ENCODE measurements at regions not wholly inside any gene's neighbourhood (a gene's known extent, or its start where the extent isn't known, plus 50 kb on each side); places are given as distances from the start of the nearest gene placed in this dataset.
"Not testable (repeated sequence)": the region's sequence is repeated elsewhere in the genome, so short reads cannot be mapped to it uniquely, and the experiment has no call there.

DNA sequence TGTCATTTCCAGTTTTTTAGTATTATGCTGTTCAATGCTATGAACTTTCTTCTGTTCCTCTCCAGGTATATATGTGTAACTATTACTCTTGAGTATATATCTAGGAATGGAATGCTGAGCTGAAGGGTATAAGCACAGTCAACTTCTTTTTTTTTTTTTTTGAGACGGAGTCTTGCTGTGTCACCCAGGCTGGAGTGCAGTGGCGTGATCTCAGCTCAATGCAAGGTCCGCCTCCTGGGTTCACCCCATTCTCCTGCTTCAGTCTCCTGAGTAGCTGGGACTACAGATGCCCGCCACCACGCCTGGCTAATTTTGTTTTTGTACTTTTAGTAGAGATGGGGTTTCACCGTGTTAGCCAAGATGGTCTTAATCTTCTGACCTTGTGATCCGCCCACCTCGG is 110.5 kb downstream of the DACT1 start:
- H3K4me3 ChIP-seq (ENCODE audit: low read length); H3K27me3 ChIP-seq (ENCODE audit: control insufficient read depth, insufficient read depth, low read length); H3K9ac ChIP-seq (ENCODE audit: low read length); H3K27ac ChIP-seq (ENCODE audit: low read depth, low read length); H3K36me3 ChIP-seq (ENCODE audit: control insufficient read depth, insufficient read depth, low read length): not testable (repeated sequence)
- H3K4me1 ChIP-seq (ENCODE audit: control insufficient read depth, insufficient read depth, low read length), result peaks cover 12% of the 10 kb centered on the region

- Histone ChIP-seq H3K9ac (ENCODE audit: low read length) (no peak overlapping the region), H3K27ac (ENCODE audit: low read depth, low read length) (no peak overlapping the region), H3K4me3 (ENCODE audit: low read length) (peak overlapping the region; percentile 12), H3K27me3 (ENCODE audit: control insufficient read depth, insufficient read depth, low read length) (no peaks in the 10 kb centered on the region), H3K4me1 (ENCODE audit: control insufficient read depth, insufficient read depth, low read length) (peaks cover 12% of the 10 kb centered on the region), H3K36me3 (ENCODE audit: control insufficient read depth, insufficient read depth, low read length) (no peaks in the 10 kb centered on the region)
Observed at GRCh38 chr14:58749066-58749669, 111.4 kb downstream of the DACT1 start.

DNA sequence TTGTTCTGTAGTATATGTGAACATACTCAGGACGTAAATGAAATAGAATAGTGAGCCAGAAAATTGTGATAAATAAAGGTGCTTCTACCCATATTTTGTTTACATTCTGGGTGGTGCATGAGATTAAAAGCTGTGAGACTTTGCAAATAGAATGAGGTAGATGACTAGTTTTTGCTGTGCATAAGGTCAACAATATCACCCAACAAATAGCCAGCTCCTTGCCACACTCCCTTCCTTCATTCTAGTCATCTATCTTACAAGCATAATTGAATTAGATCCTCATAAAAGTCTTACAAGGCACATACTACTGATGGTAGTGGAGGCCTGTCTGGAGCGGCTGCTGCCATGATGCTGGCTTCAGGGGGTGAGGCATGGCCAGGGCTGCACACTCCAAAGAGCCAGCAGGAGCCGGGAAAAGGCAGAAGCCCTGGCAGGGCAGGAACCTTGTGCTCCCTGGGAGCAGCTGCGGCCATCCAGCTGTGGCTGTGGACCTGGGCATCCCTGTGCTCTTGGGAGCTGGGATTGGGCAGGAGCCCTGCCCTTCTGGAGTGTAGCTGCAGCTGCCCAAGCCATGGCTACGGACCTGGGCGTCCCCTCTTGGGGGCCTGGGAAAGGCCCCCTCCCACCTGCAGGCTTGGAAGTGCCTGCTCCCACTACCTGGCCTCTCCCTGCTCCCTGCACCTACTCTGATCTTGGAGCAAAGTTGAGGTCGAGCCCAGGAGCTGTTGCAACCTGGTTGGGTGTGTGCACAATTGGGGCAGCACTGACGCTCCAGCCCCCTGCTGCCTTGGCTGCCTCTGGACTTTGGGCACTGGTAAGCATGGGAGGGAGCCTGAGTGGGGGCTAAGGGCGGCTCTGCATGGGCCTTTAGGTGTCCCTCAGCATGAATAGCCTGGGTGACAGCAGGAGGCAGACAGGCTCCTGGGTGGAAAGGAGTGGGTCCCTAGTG is 112.8 kb downstream of the DACT1 start:
- H3K27ac ChIP-seq (ENCODE audit: low read depth, low read length), result no peak overlapping the region
- H3K27me3 ChIP-seq (ENCODE audit: control insufficient read depth, insufficient read depth, low read length), result no peaks in the 10 kb centered on the region
- H3K4me3 ChIP-seq (ENCODE audit: low read length), result no peak overlapping the region
- no peak overlapping the region for H3K9ac ChIP-seq (ENCODE audit: low read length)
- H3K4me1 ChIP-seq (ENCODE audit: control insufficient read depth, insufficient read depth, low read length), result peaks cover 12% of the 10 kb centered on the region
- no peaks in the 10 kb centered on the region for H3K36me3 ChIP-seq (ENCODE audit: control insufficient read depth, insufficient read depth, low read length)

DNA sequence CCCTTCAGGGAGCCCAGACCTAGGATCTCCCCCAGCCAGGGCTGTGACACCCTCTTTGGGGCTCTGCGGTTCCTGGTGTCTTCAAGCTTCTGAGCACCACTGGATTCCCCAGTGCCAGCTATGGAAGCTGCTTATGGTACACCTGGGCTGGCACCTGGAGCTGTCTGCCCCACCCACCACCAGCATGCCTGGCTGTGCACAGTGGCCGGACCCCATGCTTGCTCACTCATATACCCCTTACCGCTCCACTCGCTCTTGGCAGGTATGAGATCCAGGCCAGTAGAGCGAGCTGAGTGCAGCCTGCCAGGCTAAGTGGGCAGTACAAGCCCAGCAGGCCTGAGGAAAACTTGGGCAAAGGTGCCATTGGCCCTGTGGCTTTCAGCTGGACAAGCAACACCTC is 114.0 kb downstream of the DACT1 start:
- H3K27ac ChIP-seq (ENCODE audit: low read depth, low read length), result no peak overlapping the region

DNA sequence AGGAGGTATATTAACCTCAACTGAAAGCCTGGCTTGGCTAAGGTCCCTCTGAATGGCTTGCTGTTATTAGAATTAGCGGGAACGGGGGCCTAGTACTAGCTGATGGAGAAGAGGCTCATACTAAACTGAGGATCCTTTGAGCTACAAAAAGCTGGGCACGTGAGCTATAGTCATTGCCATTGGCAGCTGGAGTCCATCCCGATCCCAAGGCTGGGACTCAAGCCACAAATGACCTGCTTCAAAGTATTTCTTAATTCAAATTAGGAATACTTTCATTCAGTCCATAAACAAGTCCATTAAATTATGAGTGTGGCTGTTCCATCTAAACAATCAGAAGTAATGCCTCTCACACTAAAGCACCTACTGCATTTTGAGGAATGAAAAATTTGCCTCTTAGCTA is 114.5 kb downstream of the DACT1 start:
- Histone ChIP-seq H3K36me3 (ENCODE audit: control insufficient read depth, insufficient read depth, low read length) (no peaks in the 10 kb centered on the region), H3K27me3 (ENCODE audit: control insufficient read depth, insufficient read depth, low read length) (no peaks in the 10 kb centered on the region), H3K27ac (ENCODE audit: low read depth, low read length) (no peak overlapping the region), H3K4me1 (ENCODE audit: control insufficient read depth, insufficient read depth, low read length) (peaks cover 12% of the 10 kb centered on the region), H3K4me3 (ENCODE audit: low read length) (no peak overlapping the region), H3K9ac (ENCODE audit: low read length) (no peak overlapping the region)

More for the DNA sequence above, 114.0 kb downstream of the DACT1 start:
- Histone ChIP-seq H3K9ac (ENCODE audit: low read length) (no peak overlapping the region), H3K4me3 (ENCODE audit: low read length) (no peak overlapping the region), H3K36me3 (ENCODE audit: control insufficient read depth, insufficient read depth, low read length) (no peaks in the 10 kb centered on the region), H3K27me3 (ENCODE audit: control insufficient read depth, insufficient read depth, low read length) (no peaks in the 10 kb centered on the region), H3K4me1 (ENCODE audit: control insufficient read depth, insufficient read depth, low read length) (peaks cover 12% of the 10 kb centered on the region)

DNA sequence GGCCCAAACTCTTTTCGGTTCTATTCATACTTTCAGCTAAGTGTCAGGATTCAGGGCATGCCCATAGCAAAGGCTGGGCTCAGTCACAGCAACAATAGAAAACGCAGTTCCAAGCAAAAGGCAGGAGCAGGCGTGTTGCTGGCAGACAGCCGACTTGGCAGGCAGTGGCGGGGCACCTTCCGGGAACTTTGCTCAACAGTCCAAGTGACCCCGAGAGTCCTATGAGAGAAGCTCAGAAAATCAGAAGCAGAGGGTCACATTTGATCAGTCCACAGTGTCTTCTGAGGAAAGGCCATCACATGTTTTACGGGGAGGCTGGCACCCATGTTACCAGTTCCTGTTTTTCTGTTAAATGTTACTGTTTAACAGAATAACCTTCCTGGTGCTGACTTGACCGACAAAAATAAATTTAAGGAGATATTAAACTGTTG is 115.0 kb downstream of the DACT1 start:
- Histone ChIP-seq H3K27me3 (ENCODE audit: control insufficient read depth, insufficient read depth, low read length) (no peaks in the 10 kb centered on the region), H3K27ac (ENCODE audit: low read depth, low read length) (no peak overlapping the region), H3K4me1 (ENCODE audit: control insufficient read depth, insufficient read depth, low read length) (peaks cover 12% of the 10 kb centered on the region), H3K4me3 (ENCODE audit: low read length) (no peak overlapping the region), H3K36me3 (ENCODE audit: control insufficient read depth, insufficient read depth, low read length) (no peaks in the 10 kb centered on the region), H3K9ac (ENCODE audit: low read length) (no peak overlapping the region)

GRCh38 chr14:58755031-58755925 is 117.5 kb downstream of the DACT1 start:
- no peak overlapping the region for H3K4me3 ChIP-seq (ENCODE audit: low read length)
- H3K4me1 ChIP-seq (ENCODE audit: control insufficient read depth, insufficient read depth, low read length), result peaks cover 6% of the 10 kb centered on the region
- no peak overlapping the region for H3K9ac ChIP-seq (ENCODE audit: low read length)
- no peaks in the 10 kb centered on the region for H3K36me3 ChIP-seq (ENCODE audit: control insufficient read depth, insufficient read depth, low read length)
- no peak overlapping the region for H3K27ac ChIP-seq (ENCODE audit: low read depth, low read length)
- no peaks in the 10 kb centered on the region for H3K27me3 ChIP-seq (ENCODE audit: control insufficient read depth, insufficient read depth, low read length)

DNA sequence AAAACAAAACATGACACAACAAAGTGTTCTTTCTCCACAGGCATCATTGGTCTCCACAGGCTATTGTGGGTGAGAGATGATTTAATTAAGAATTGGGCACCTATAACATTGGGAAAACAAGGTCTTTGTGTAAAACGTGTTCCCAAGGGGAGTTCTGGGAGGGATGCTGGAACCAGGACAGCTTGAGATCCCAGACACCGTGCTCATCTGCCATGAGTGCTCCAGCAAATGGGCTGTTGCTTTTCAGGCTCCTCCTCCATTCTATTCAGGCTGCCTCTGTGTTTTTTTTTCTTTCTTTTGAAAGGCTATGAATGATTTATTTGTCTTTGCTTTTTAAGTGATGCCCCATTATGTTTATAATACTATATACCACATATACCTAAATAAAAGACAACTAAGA is 122.4 kb downstream of the DACT1 start:
- Histone ChIP-seq H3K27me3 (ENCODE audit: control insufficient read depth, insufficient read depth, low read length) (no peaks in the 10 kb centered on the region), H3K27ac (ENCODE audit: low read depth, low read length) (no peak overlapping the region), H3K4me1 (ENCODE audit: control insufficient read depth, insufficient read depth, low read length) (no peaks in the 10 kb centered on the region), H3K9ac (ENCODE audit: low read length) (no peak overlapping the region), H3K36me3 (ENCODE audit: control insufficient read depth, insufficient read depth, low read length) (no peaks in the 10 kb centered on the region), H3K4me3 (ENCODE audit: low read length) (no peak overlapping the region)

- H3K9ac ChIP-seq (ENCODE audit: low read length), result no peak overlapping the region
- no peak overlapping the region for H3K4me3 ChIP-seq (ENCODE audit: low read length)
- H3K4me1 ChIP-seq (ENCODE audit: control insufficient read depth, insufficient read depth, low read length), result no peaks in the 10 kb centered on the region
- H3K27ac ChIP-seq (ENCODE audit: low read depth, low read length), result no peak overlapping the region
- no peaks in the 10 kb centered on the region for H3K27me3 ChIP-seq (ENCODE audit: control insufficient read depth, insufficient read depth, low read length)
- H3K36me3 ChIP-seq (ENCODE audit: control insufficient read depth, insufficient read depth, low read length), result no peaks in the 10 kb centered on the region
Observed at GRCh38 chr14:58762629-58763028, 124.9 kb downstream of the DACT1 start.

DNA sequence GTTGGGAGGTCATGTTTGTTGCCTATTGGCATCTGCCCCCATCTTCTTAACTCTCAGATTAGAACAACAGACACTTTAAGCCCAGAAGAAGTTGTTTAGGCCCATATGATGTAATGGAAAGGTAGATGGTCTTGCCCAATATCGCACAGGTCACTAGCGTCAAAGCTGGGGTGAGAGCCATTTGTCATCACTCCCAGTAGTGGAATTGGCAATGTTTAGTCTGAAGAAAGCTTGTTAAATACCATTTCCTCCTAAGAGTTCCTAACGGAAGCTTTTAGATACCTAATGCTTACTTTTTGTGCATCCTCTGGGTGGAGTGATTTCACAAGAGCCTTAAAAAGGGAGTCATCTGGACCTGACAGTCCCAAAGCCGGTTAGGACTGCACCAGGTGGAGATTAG is 125.4 kb downstream of the DACT1 start:
- H3K4me1 ChIP-seq (ENCODE audit: control insufficient read depth, insufficient read depth, low read length), result no peaks in the 10 kb centered on the region
- no peaks in the 10 kb centered on the region for H3K36me3 ChIP-seq (ENCODE audit: control insufficient read depth, insufficient read depth, low read length)
- no peaks in the 10 kb centered on the region for H3K27me3 ChIP-seq (ENCODE audit: control insufficient read depth, insufficient read depth, low read length)
- no peak overlapping the region for H3K27ac ChIP-seq (ENCODE audit: low read depth, low read length)
- H3K9ac ChIP-seq (ENCODE audit: low read length), result no peak overlapping the region
- no peak overlapping the region for H3K4me3 ChIP-seq (ENCODE audit: low read length)

DNA sequence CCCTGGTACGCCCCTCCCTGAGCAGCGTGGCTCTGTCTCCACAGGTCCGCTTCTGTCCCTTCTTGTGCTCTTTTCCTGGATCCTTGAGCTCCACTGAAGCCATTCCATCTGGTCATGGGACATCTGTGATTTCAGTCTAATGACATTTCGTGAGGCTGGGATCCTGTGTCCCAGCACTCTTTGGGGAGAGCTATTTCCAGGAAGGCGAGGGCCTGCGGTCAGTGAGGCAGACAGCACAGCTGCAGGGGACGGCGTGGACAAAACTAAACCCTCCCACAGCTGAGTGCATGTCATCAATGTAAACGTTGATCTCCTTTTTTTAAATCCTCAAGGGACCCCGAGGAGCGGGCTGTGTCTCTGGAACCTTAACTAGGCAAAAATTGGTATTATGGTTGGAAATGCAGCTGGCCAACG is 127.7 kb downstream of the DACT1 start:
- H3K9ac ChIP-seq (ENCODE audit: low read length), result no peak overlapping the region
- no peaks in the 10 kb centered on the region for H3K27me3 ChIP-seq (ENCODE audit: control insufficient read depth, insufficient read depth, low read length)
- no peaks in the 10 kb centered on the region for H3K36me3 ChIP-seq (ENCODE audit: control insufficient read depth, insufficient read depth, low read length)
- no peak overlapping the region for H3K4me3 ChIP-seq (ENCODE audit: low read length)
- no peaks in the 10 kb centered on the region for H3K4me1 ChIP-seq (ENCODE audit: control insufficient read depth, insufficient read depth, low read length)
- no peak overlapping the region for H3K27ac ChIP-seq (ENCODE audit: low read depth, low read length)

DNA sequence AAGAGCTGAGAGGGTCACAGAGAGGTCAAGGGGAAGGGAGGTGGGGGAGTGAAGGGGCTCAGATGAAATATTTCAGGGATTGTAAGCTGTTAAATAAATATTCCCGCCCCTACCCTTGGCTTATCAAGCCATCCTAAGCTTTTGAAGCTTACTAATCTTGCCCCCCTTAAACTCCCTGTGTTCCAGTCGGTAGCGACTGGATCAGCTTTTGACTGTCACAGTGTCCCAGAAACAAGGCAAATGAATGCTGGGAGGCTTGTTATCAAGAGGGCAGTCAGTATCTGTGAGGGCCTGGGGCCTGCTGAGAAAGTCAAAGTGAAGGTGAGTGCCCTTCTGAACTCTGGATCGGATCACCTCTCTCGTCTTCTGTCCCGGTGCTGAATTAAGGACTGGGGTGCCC is 128.1 kb downstream of the DACT1 start:
- H3K4me3 ChIP-seq (ENCODE audit: low read length), result no peak overlapping the region
- H3K27me3 ChIP-seq (ENCODE audit: control insufficient read depth, insufficient read depth, low read length), result no peaks in the 10 kb centered on the region
- no peaks in the 10 kb centered on the region for H3K36me3 ChIP-seq (ENCODE audit: control insufficient read depth, insufficient read depth, low read length)
- no peak overlapping the region for H3K9ac ChIP-seq (ENCODE audit: low read length)
- H3K27ac ChIP-seq (ENCODE audit: low read depth, low read length), result no peak overlapping the region
- H3K4me1 ChIP-seq (ENCODE audit: control insufficient read depth, insufficient read depth, low read length), result no peaks in the 10 kb centered on the region
